Brain microvascular endothelial cell (primary cell): ENCODE measurements at regions not wholly inside any gene's neighbourhood (a gene's known extent, or its start where the extent isn't known, plus 50 kb on each side); places are given as distances from the start of the nearest gene placed in this dataset.
"Not testable (repeated sequence)": the region's sequence is repeated elsewhere in the genome, so short reads cannot be mapped to it uniquely, and the experiment has no call there.

Experiments
- DNase-seq: peaks from one replicate; pipeline ENCODE4 v3.0.0-alpha.2; 2020
- H3K27ac ChIP-seq: fragments of 250-450 bp; sonication (Bioruptor Pico); 2 replicates; pipeline ENCODE4 v1.5.1; 2020; ENCODE audit warnings: mild to moderate bottlenecking, moderate library complexity
- H3K27me3 ChIP-seq: fragments of 250-450 bp; sonication (Bioruptor Pico); replicated peaks from 2 replicates; pipeline ENCODE4 v1.5.1; 2020; ENCODE audit warnings: mild to moderate bottlenecking
- H3K36me3 ChIP-seq: fragments of 250-450 bp; sonication (Bioruptor Pico); replicated peaks from 2 replicates; pipeline ENCODE4 v1.5.1; 2020; ENCODE audit warnings: mild to moderate bottlenecking
- H3K4me3 ChIP-seq: 2 replicates; pipeline ENCODE4 v1.5.1; 2011; ENCODE audit warnings: low read depth, mild to moderate bottlenecking, control low read depth, low read length, moderate library complexity
- CTCF ChIP-seq: IDR thresholded peaks from 2 replicates; pipeline ENCODE4 v1.5.1; 2011; ENCODE audit warnings: low read depth, mild to moderate bottlenecking, moderate library complexity, low read length, control low read depth, inconsistent platforms; ENCODE audit errors: missing control alignments
- in situ Hi-C: cut with HindIII; loops from 2 replicates; pipeline ENCODE4 v1.10.0; 2017; ENCODE audit warnings: low sequenced_read_pairs, low pct_ligation_motif_present

GRCh38 chr3:28623106-28623505 lies 274.5 kb upstream of the AZI2 start:
- Histone ChIP-seq H3K36me3 (no peaks in the 10 kb centered on the region), H3K27ac (no peak overlapping the region), H3K4me3 (no peak overlapping the region), H3K27me3 (no peaks in the 10 kb centered on the region)
- TF ChIP-seq CTCF: no peak
- in situ Hi-C loops: no loop called here
- DNase-seq: no peak

- Histone ChIP-seq H3K36me3 (no peaks in the 10 kb centered on the region), H3K27me3 (no peaks in the 10 kb centered on the region), H3K27ac (no peak overlapping the region), H3K4me3 (no peak overlapping the region)
- in situ Hi-C loops: no loop called here
- no peak for TF ChIP-seq CTCF
- DNase-seq: no peak
Observed at GRCh38 chr3:28624084-28624483, 275.5 kb upstream of the AZI2 start.

- H3K27me3 ChIP-seq, H3K4me3 ChIP-seq, H3K27ac ChIP-seq, in situ Hi-C loops, DNase-seq, H3K36me3 ChIP-seq: not testable (repeated sequence)
Observed at GRCh38 chr3:28627843-28628242, 279.2 kb upstream of the AZI2 start.

- in situ Hi-C loops: no loop called here
Observed at GRCh38 chr3:28634019-28634418, 285.4 kb upstream of the AZI2 start.

GRCh38 chr3:28637742-28638141 lies 289.1 kb upstream of the AZI2 start:
- H3K27ac ChIP-seq: no peak overlapping the region
- H3K27me3 ChIP-seq: no peaks in the 10 kb centered on the region
- H3K36me3 ChIP-seq: no peaks in the 10 kb centered on the region
- TF ChIP-seq CTCF: no peak
- no peak overlapping the region for H3K4me3 ChIP-seq
- DNase-seq: no peak
- in situ Hi-C loops: no loop called here

More at GRCh38 chr3:28634019-28634418, 285.4 kb upstream of the AZI2 start:
- DNase-seq: no peak
- H3K36me3 ChIP-seq: no peaks in the 10 kb centered on the region
- no peak overlapping the region for H3K4me3 ChIP-seq
- TF ChIP-seq CTCF: no peak
- H3K27me3 ChIP-seq: no peaks in the 10 kb centered on the region
- no peak overlapping the region for H3K27ac ChIP-seq

GRCh38 chr3:28645149-28645548 lies 296.5 kb upstream of the AZI2 start:
- no peak overlapping the region for H3K27ac ChIP-seq
- no peaks in the 10 kb centered on the region for H3K27me3 ChIP-seq
- H3K36me3 ChIP-seq: no peaks in the 10 kb centered on the region
- in situ Hi-C loops: no loop called here
- TF ChIP-seq CTCF: no peak
- DNase-seq: no peak
- no peak overlapping the region for H3K4me3 ChIP-seq
